ENCODE measurements at regions not wholly inside any gene's neighbourhood (a gene's known extent, or its start where the extent isn't known, plus 50 kb on each side); places are given as distances from the start of the nearest gene placed in this dataset.
A peak's percentile ranks its signal among the peaks of the same experiment; 100 is the strongest.

- DNase-seq (ENCODE audit: low read depth in 1 of 2, low spot score in 1 of 2), result peak in 1 of 2 experiments; percentile 55
- Histone ChIP-seq H3K27ac (replicated peaks) (no peak overlapping the region), H3K4me3 (replicated peaks; ENCODE audit: insufficient read depth, low read length) (no peak overlapping the region), H3K27me3 (ENCODE audit: insufficient read depth, poor library complexity, severe bottlenecking) (no peaks in the 10 kb centered on the region)
- no peak for TF ChIP-seq REST (IDR thresholded peaks at IDR 0.05; ENCODE audit: insufficient replicate concordance, low read depth)
- peak; percentile 38; the same call in 1 of the 2 replicates for TF ChIP-seq SPI1 (IDR thresholded peaks at IDR 0.05; ENCODE audit: borderline replicate concordance, low read depth)
These were observed 223.0 kb downstream of the IRX1 start for GRCh38 chr5:3818624-3819023.

- TF ChIP-seq CTCF (IDR thresholded peaks at IDR 0.05; ENCODE audit: insufficient read depth, low read length), result no peak
- H3K27me3 ChIP-seq (ENCODE audit: insufficient read depth, poor library complexity, severe bottlenecking), result peaks cover 5% of the 10 kb centered on the region
- H3K27ac ChIP-seq (replicated peaks), result no peak overlapping the region
- H3K4me3 ChIP-seq (replicated peaks; ENCODE audit: insufficient read depth, low read length), result no peak overlapping the region
- DNase-seq (ENCODE audit: low read depth in 1 of 2, low spot score in 1 of 2), result no peak
These were observed 230.2 kb downstream of the IRX1 start for GRCh38 chr5:3825531-3826451.

GRCh38 chr5:3827624-3828023 lies 232.0 kb downstream of the IRX1 start:
- H3K27me3 ChIP-seq (ENCODE audit: insufficient read depth, poor library complexity, severe bottlenecking), result peaks cover 5% of the 10 kb centered on the region
- no peak overlapping the region for H3K4me3 ChIP-seq (replicated peaks; ENCODE audit: insufficient read depth, low read length)
- no peak overlapping the region for H3K27ac ChIP-seq (replicated peaks)
- DNase-seq (ENCODE audit: low read depth in 1 of 2, low spot score in 1 of 2), result no peak
- no peak for TF ChIP-seq CTCF (IDR thresholded peaks at IDR 0.05; ENCODE audit: insufficient read depth, low read length)
- no peak for TF ChIP-seq POLR2AphosphoS5 (IDR thresholded peaks at IDR 0.05; ENCODE audit: low read depth)
- peak; percentile 36; the same call in 1 of the 2 replicates for TF ChIP-seq GABPA (IDR thresholded peaks at IDR 0.05; ENCODE audit: low read depth)

GRCh38 chr5:3828761-3829160 lies 233.1 kb downstream of the IRX1 start:
- H3K4me3 ChIP-seq (replicated peaks; ENCODE audit: insufficient read depth, low read length), result no peak overlapping the region
- DNase-seq (ENCODE audit: low read depth in 1 of 2, low spot score in 1 of 2), result no peak
- peaks cover 5% of the 10 kb centered on the region for H3K27me3 ChIP-seq (ENCODE audit: insufficient read depth, poor library complexity, severe bottlenecking)
- TF ChIP-seq GABPA (IDR thresholded peaks at IDR 0.05; ENCODE audit: low read depth), result no peak
- no peak for TF ChIP-seq POLR2AphosphoS5 (IDR thresholded peaks at IDR 0.05; ENCODE audit: low read depth)
- no peak for TF ChIP-seq REST (IDR thresholded peaks at IDR 0.05; ENCODE audit: insufficient replicate concordance, low read depth)
- TF ChIP-seq CTCF (IDR thresholded peaks at IDR 0.05; ENCODE audit: insufficient read depth, low read length), result no peak
- no peak for TF ChIP-seq SPI1 (IDR thresholded peaks at IDR 0.05; ENCODE audit: borderline replicate concordance, low read depth)
- H3K27ac ChIP-seq (replicated peaks), result no peak overlapping the region
